DOHH2 (cell line): ENCODE measurements at regions not wholly inside any gene's neighbourhood (a gene's known extent, or its start where the extent isn't known, plus 50 kb on each side); places are given as distances from the start of the nearest gene placed in this dataset.

Experiments
- CTCF ChIP-seq: fragments of 200-600 bp; sonication (generic); IDR thresholded peaks from one replicate; pipeline ENCODE4 v1.5.1; 2014; ENCODE audit warnings: antibody characterized with exemption, mild to moderate bottlenecking, low read depth, low read length; ENCODE audit not compliant: poor library complexity, severe bottlenecking
- EZH2phosphoT487 ChIP-seq: fragments of 200-600 bp; sonication (generic); IDR thresholded peaks from 2 replicates; pipeline ENCODE4 v1.6.1; 2017; ENCODE audit warnings: borderline replicate concordance, mild to moderate bottlenecking, antibody characterized with exemption, low read length, moderate library complexity, mixed read lengths

GRCh38 chr12:92511786-92512185 lies 191.0 kb upstream of the PLEKHG7 start:
- no peak for TF ChIP-seq CTCF
- no peak for TF ChIP-seq EZH2phosphoT487
